GM19455 (cell line): ENCODE measurements at regions not wholly inside any gene's neighbourhood (a gene's known extent, or its start where the extent isn't known, plus 50 kb on each side); places are given as distances from the start of the nearest gene placed in this dataset.
"Not testable (repeated sequence)": the region's sequence is repeated elsewhere in the genome, so short reads cannot be mapped to it uniquely, and the experiment has no call there.

Source experiments
- ATAC-seq: cut with Tn5 transposase; IDR thresholded peaks from one replicate; pipeline ENCODE4 v1.9.1; 2021; ENCODE audit not compliant: unreplicated experiment

- no peak for ATAC-seq
Observed at GRCh38 chr1:95517506-95517905, 283.5 kb downstream of the RWDD3 start.

- no peak for ATAC-seq
Observed at GRCh38 chr1:95518310-95518709, 284.3 kb downstream of the RWDD3 start.

GRCh38 chr1:95520390-95520789, 286.4 kb downstream of the RWDD3 start:
- ATAC-seq = no peak

GRCh38 chr1:95532335-95532734, 298.3 kb downstream of the RWDD3 start:
- ATAC-seq = no peak

GRCh38 chr1:95534985-95535384, 301.0 kb downstream of the RWDD3 start:
- no peak for ATAC-seq

- ATAC-seq = no peak
Observed at GRCh38 chr1:95535614-95536013, 301.6 kb downstream of the RWDD3 start.

- no peak for ATAC-seq
Observed at GRCh38 chr1:95536501-95536900, 302.5 kb downstream of the RWDD3 start.

- ATAC-seq = no peak
Observed at GRCh38 chr1:95537176-95537575, 303.2 kb downstream of the RWDD3 start.

- not testable (repeated sequence) for ATAC-seq
Observed at GRCh38 chr1:95538242-95538641, 304.2 kb downstream of the RWDD3 start.

- no peak for ATAC-seq
Observed at GRCh38 chr1:95542936-95543335, 308.9 kb downstream of the RWDD3 start.

GRCh38 chr1:95547005-95547404, 313.0 kb downstream of the RWDD3 start:
- no peak for ATAC-seq

- no peak for ATAC-seq
Observed at GRCh38 chr1:95548211-95548610, 314.2 kb downstream of the RWDD3 start.

GRCh38 chr1:95551201-95551600, 317.2 kb downstream of the RWDD3 start:
- ATAC-seq = no peak

GRCh38 chr1:95553595-95553994, 319.6 kb downstream of the RWDD3 start:
- no peak for ATAC-seq

GRCh38 chr1:95554408-95554807, 320.4 kb downstream of the RWDD3 start:
- ATAC-seq = no peak

GRCh38 chr1:95558791-95559190, 324.8 kb downstream of the RWDD3 start:
- ATAC-seq = no peak

- ATAC-seq = no peak
Observed at GRCh38 chr1:95561346-95561745, 327.3 kb downstream of the RWDD3 start.

- ATAC-seq = no peak
Observed at GRCh38 chr1:95562230-95562629, 328.2 kb downstream of the RWDD3 start.

GRCh38 chr1:95572002-95572401, 338.0 kb downstream of the RWDD3 start:
- no peak for ATAC-seq

- ATAC-seq = no peak
Observed at GRCh38 chr1:95572962-95573361, 339.0 kb downstream of the RWDD3 start.

GRCh38 chr1:95575291-95575690, 341.3 kb downstream of the RWDD3 start:
- no peak for ATAC-seq

GRCh38 chr1:95578462-95578861, 344.5 kb downstream of the RWDD3 start:
- ATAC-seq = no peak

GRCh38 chr1:95582191-95582590, 348.2 kb downstream of the RWDD3 start:
- ATAC-seq = no peak

GRCh38 chr1:95582746-95583145, 348.7 kb downstream of the RWDD3 start:
- no peak for ATAC-seq
